ENCODE measurements at regions not wholly inside any gene's neighbourhood (a gene's known extent, or its start where the extent isn't known, plus 50 kb on each side); places are given as distances from the start of the nearest gene placed in this dataset.
A peak's percentile ranks its signal among the peaks of the same experiment; 100 is the strongest.
"Not testable (repeated sequence)": the region's sequence is repeated elsewhere in the genome, so short reads cannot be mapped to it uniquely, and the experiment has no call there.

DNA sequence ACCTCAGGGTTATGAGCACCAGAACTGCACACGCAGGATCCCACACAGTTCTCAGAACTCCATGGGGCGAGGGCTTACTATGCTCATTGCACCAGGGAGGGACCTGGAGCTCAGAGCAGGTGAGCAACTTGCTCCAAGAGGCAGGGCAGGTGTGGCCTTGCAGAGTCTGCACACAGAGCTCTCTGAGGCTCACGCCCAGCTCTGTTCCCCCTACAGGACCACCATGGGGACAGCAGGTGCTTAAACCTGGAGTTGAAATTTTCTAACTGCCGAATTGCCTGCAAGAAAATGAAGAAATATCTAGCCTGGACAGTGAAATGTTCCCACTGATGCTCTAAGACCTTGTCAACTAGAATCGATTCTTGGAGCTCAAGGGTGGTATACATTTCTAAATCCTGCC, 49.9 kb upstream of the MSMB start:
- H3F3A ChIP-seq (ENCODE audit: insufficient read depth, low read length): peaks cover 14% of the 10 kb centered on the region
- not testable (repeated sequence) for H3K4me2 ChIP-seq (ENCODE audit: low read depth, low read length); DNase-seq; H3K36me3 ChIP-seq (replicated peaks; ENCODE audit: insufficient read depth, low read length); H4K20me1 ChIP-seq (ENCODE audit: insufficient read depth, low read length); H2AFZ ChIP-seq (ENCODE audit: low read length); H3K9me3 ChIP-seq (replicated peaks; ENCODE audit: insufficient read depth, low read length); H3K79me2 ChIP-seq (ENCODE audit: low read length); H3K4me3 ChIP-seq (ENCODE audit: low read length); H3K9me2 ChIP-seq (replicated peaks; ENCODE audit: insufficient read depth, low read length); H3K27me3 ChIP-seq (replicated peaks; ENCODE audit: insufficient read depth, low read length); H3K9ac ChIP-seq (ENCODE audit: low read length); H3K27ac ChIP-seq (ENCODE audit: low read length)
- peaks cover 46% of the 10 kb centered on the region for H3K4me1 ChIP-seq (ENCODE audit: low read length)

DNA sequence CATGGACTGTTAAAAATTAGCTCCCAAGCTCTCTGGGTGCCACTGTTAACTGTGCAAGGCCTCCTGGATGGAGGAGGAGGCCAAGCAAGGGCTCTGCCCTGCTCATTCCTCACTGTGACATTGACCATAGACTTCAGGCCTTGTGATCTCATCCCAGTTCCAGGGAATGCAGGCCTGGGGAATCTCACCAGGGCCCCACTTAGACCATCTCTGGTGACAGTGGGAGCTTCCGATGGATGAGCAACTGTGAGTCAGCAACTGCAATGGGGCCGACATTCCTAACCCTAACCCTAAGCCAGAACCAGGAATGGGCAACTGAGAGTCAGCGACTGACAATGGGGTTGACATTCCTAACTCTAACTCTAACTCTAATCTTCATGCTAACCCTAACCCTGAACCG, 50.4 kb upstream of the MSMB start:
- DNase-seq: no peak
- H3K4me3 ChIP-seq (ENCODE audit: low read length): no peak overlapping the region
- H3K27ac ChIP-seq (ENCODE audit: low read length): peak overlapping the region; percentile 55; the same call in 1 of the 2 replicates
- no peaks in the 10 kb centered on the region for H3K9me3 ChIP-seq (replicated peaks; ENCODE audit: insufficient read depth, low read length)
- H3K4me2 ChIP-seq (ENCODE audit: low read depth, low read length): peak overlapping the region; percentile 66
- H4K20me1 ChIP-seq (ENCODE audit: insufficient read depth, low read length): no peaks in the 10 kb centered on the region
- TF ChIP-seq EZH2phosphoT487 (IDR thresholded peaks at IDR 0.05; ENCODE audit: low read length): no peak
- no peak for TF ChIP-seq EZH2 (optimal IDR thresholded peaks at IDR 0.05; ENCODE audit: low read depth, low read length)
- TF ChIP-seq CTCF (IDR thresholded peaks at IDR 0.05; ENCODE audit: low read length): no peak
- H3K4me1 ChIP-seq (ENCODE audit: low read length): peaks cover 41% of the 10 kb centered on the region
- peaks cover 13% of the 10 kb centered on the region for H3F3A ChIP-seq (ENCODE audit: insufficient read depth, low read length)
- H3K27me3 ChIP-seq (replicated peaks; ENCODE audit: insufficient read depth, low read length): no peaks in the 10 kb centered on the region
- H3K9me2 ChIP-seq (replicated peaks; ENCODE audit: insufficient read depth, low read length): no peaks in the 10 kb centered on the region
- peak overlapping the region; percentile 68; the same call in 1 of the 2 replicates for H2AFZ ChIP-seq (ENCODE audit: low read length)
- no peaks in the 10 kb centered on the region for H3K36me3 ChIP-seq (replicated peaks; ENCODE audit: insufficient read depth, low read length)
- H3K79me2 ChIP-seq (ENCODE audit: low read length): no peaks in the 10 kb centered on the region; the same call in 1 of the 2 replicates
- H3K9ac ChIP-seq (ENCODE audit: low read length): no peak overlapping the region

- Histone ChIP-seq H3K9me2 (replicated peaks; ENCODE audit: insufficient read depth, low read length) (no peaks in the 10 kb centered on the region), H3K27ac (ENCODE audit: low read length) (peak overlapping the region; percentile 55; the same call in 1 of the 2 replicates), H3K9me3 (replicated peaks; ENCODE audit: insufficient read depth, low read length) (no peaks in the 10 kb centered on the region), H3K79me2 (ENCODE audit: low read length) (no peaks in the 10 kb centered on the region; the same call in 1 of the 2 replicates), H3K4me3 (ENCODE audit: low read length) (no peak overlapping the region), H3K9ac (ENCODE audit: low read length) (peak overlapping the region; percentile 6; the same call in 1 of the 2 replicates), H3K4me1 (ENCODE audit: low read length) (peaks cover 35% of the 10 kb centered on the region), H3F3A (ENCODE audit: insufficient read depth, low read length) (peaks cover 7% of the 10 kb centered on the region), H4K20me1 (ENCODE audit: insufficient read depth, low read length) (no peaks in the 10 kb centered on the region), H3K4me2 (ENCODE audit: low read depth, low read length) (peak overlapping the region; percentile 66), H3K36me3 (replicated peaks; ENCODE audit: insufficient read depth, low read length) (no peaks in the 10 kb centered on the region), H2AFZ (ENCODE audit: low read length) (peak overlapping the region; percentile 68), H3K27me3 (replicated peaks; ENCODE audit: insufficient read depth, low read length) (no peaks in the 10 kb centered on the region)
- no peak for TF ChIP-seq EZH2phosphoT487 (IDR thresholded peaks at IDR 0.05; ENCODE audit: low read length)
- no peak for TF ChIP-seq EZH2 (optimal IDR thresholded peaks at IDR 0.05; ENCODE audit: low read depth, low read length)
- no peak for TF ChIP-seq CTCF (IDR thresholded peaks at IDR 0.05; ENCODE audit: low read length)
- DNase-seq: peak; percentile 75
These were observed 51.0 kb upstream of the MSMB start for GRCh38 chr10:46096909-46097575.
